Chondrocyte (in vitro differentiated cells): ENCODE measurements at regions not wholly inside any gene's neighbourhood (a gene's known extent, or its start where the extent isn't known, plus 50 kb on each side); places are given as distances from the start of the nearest gene placed in this dataset.

Experiments
- DNase-seq: peaks from one replicate; pipeline ENCODE4 v3.0.0; 2021; ENCODE audit warnings: mixed read lengths, low spot score
- H3K27ac Mint-ChIP-seq: one replicate; pipeline ENCODE4 v1.8.0; 2021; ENCODE audit warnings: mild to moderate bottlenecking, moderate library complexity, mixed read lengths; ENCODE audit not compliant: unreplicated experiment
- H3K27me3 Mint-ChIP-seq: 2 replicates; pipeline ENCODE4 v1.8.0; 2021; ENCODE audit warnings: low read depth, mixed read lengths
- H3K36me3 Mint-ChIP-seq: 2 replicates; pipeline ENCODE4 v1.8.0; 2021; ENCODE audit warnings: low read depth, mixed read lengths
- H3K4me1 Mint-ChIP-seq: 2 replicates; pipeline ENCODE4 v1.8.0; 2021; ENCODE audit warnings: low read depth, mild to moderate bottlenecking, mixed read lengths
- H3K4me3 Mint-ChIP-seq: one replicate; pipeline ENCODE4 v1.8.0; 2021; ENCODE audit warnings: mild to moderate bottlenecking, moderate library complexity, mixed read lengths; ENCODE audit not compliant: unreplicated experiment
- H3K9me3 Mint-ChIP-seq: 2 replicates; pipeline ENCODE4 v1.8.0; 2021; ENCODE audit warnings: low read depth, mixed read lengths
- CTCF ChIP-seq: fragments of 200-600 bp; sonication (generic); IDR thresholded peaks from 2 replicates; pipeline ENCODE4 v1.5.0; 2021; ENCODE audit warnings: antibody characterized with exemption, mild to moderate bottlenecking, moderate library complexity

- H3K36me3 Mint-ChIP-seq: peaks cover 9% of the 10 kb centered on the region
- no peak for TF ChIP-seq CTCF
- no peak for DNase-seq
- H3K27me3 Mint-ChIP-seq: no peaks in the 10 kb centered on the region
- peaks cover 15% of the 10 kb centered on the region for H3K9me3 Mint-ChIP-seq
- H3K4me3 Mint-ChIP-seq: no peak overlapping the region
- no peaks in the 10 kb centered on the region for H3K4me1 Mint-ChIP-seq
- H3K27ac Mint-ChIP-seq: no peak overlapping the region
Measured at GRCh38 chr10:130233426-130233825, 97.2 kb downstream of the GLRX3 start.

- no peaks in the 10 kb centered on the region for H3K4me1 Mint-ChIP-seq
- DNase-seq: no peak
- H3K27ac Mint-ChIP-seq: no peak overlapping the region
- no peak overlapping the region for H3K4me3 Mint-ChIP-seq
- TF ChIP-seq CTCF: no peak
- peaks cover 13% of the 10 kb centered on the region for H3K9me3 Mint-ChIP-seq
- H3K36me3 Mint-ChIP-seq: peaks cover 7% of the 10 kb centered on the region
- H3K27me3 Mint-ChIP-seq: no peaks in the 10 kb centered on the region
Measured at GRCh38 chr10:130234171-130234965, 98.2 kb downstream of the GLRX3 start.

- Mint-ChIP-seq H3K36me3 (peaks cover 10% of the 10 kb centered on the region), H3K27ac (no peak overlapping the region), H3K4me1 (no peaks in the 10 kb centered on the region), H3K27me3 (no peaks in the 10 kb centered on the region), H3K9me3 (peaks cover 25% of the 10 kb centered on the region), H3K4me3 (no peak overlapping the region)
- peak; percentile 39 for DNase-seq
- no peak for TF ChIP-seq CTCF
Measured at GRCh38 chr10:130236711-130237110, 100.5 kb downstream of the GLRX3 start.

- Mint-ChIP-seq H3K4me1 (no peaks in the 10 kb centered on the region), H3K36me3 (peaks cover 7% of the 10 kb centered on the region), H3K4me3 (no peak overlapping the region), H3K9me3 (peaks cover 32% of the 10 kb centered on the region), H3K27ac (no peak overlapping the region), H3K27me3 (no peaks in the 10 kb centered on the region)
- TF ChIP-seq CTCF: no peak
- no peak for DNase-seq
Measured at GRCh38 chr10:130240409-130240808, 104.2 kb downstream of the GLRX3 start.

GRCh38 chr10:130242513-130242912 is 106.3 kb downstream of the GLRX3 start:
- no peaks in the 10 kb centered on the region for H3K4me1 Mint-ChIP-seq
- H3K9me3 Mint-ChIP-seq: peaks cover 37% of the 10 kb centered on the region
- H3K27me3 Mint-ChIP-seq: no peaks in the 10 kb centered on the region
- TF ChIP-seq CTCF: no peak
- no peak overlapping the region for H3K4me3 Mint-ChIP-seq
- no peak for DNase-seq
- H3K27ac Mint-ChIP-seq: no peak overlapping the region
- peaks cover 6% of the 10 kb centered on the region for H3K36me3 Mint-ChIP-seq
